SK-N-SH treated with all-trans-retinoic acid at 6 μM for 48 hours (cell line): ENCODE measurements at regions not wholly inside any gene's neighbourhood (a gene's known extent, or its start where the extent isn't known, plus 50 kb on each side); places are given as distances from the start of the nearest gene placed in this dataset.

Experiments
- ARNTL ChIP-seq: fragments of 450-650 bp; formaldehyde crosslinking; IDR thresholded peaks from 2 replicates; pipeline ENCODE4 v1.5.0; 2020; ENCODE audit warnings: low read depth, mild to moderate bottlenecking, moderate library complexity, borderline replicate concordance
- BACH2 ChIP-seq: fragments of 250-450 bp; sonication (Bioruptor Pico); IDR thresholded peaks from 2 replicates; pipeline ENCODE4 v1.9.0; 2021; ENCODE audit warnings: mild to moderate bottlenecking, borderline replicate concordance
- ISL1 ChIP-seq: fragments of 250-450 bp; sonication (Bioruptor Pico); IDR thresholded peaks from 2 replicates; pipeline ENCODE4 v2.1.2; 2022; ENCODE audit warnings: mild to moderate bottlenecking, moderate library complexity
- PATZ1 ChIP-seq: fragments of 250-450 bp; sonication (Bioruptor Pico); IDR thresholded peaks from 2 replicates; pipeline ENCODE4 v1.8.0; 2020; ENCODE audit warnings: mild to moderate bottlenecking, moderate library complexity, borderline replicate concordance
- TOX ChIP-seq: fragments of 250-450 bp; sonication (Bioruptor Pico); IDR thresholded peaks from 2 replicates; pipeline ENCODE4 v1.8.0; 2021; ENCODE audit warnings: mild to moderate bottlenecking, moderate library complexity, borderline replicate concordance
- ZC3H10 ChIP-seq: fragments of 250-450 bp; sonication (Bioruptor Pico); IDR thresholded peaks from 2 replicates; pipeline ENCODE4 v1.5.1; 2021; ENCODE audit warnings: mild to moderate bottlenecking, moderate library complexity
- ZFP3 ChIP-seq: fragments of 250-450 bp; sonication (Bioruptor Pico); IDR thresholded peaks from 2 replicates; pipeline ENCODE4 v1.5.0; 2020; ENCODE audit warnings: mild to moderate bottlenecking, moderate library complexity
- ZNF70 ChIP-seq: fragments of 450-650 bp; formaldehyde crosslinking; IDR thresholded peaks from 2 replicates; pipeline ENCODE4 v1.5.0; 2020; ENCODE audit warnings: mild to moderate bottlenecking, moderate library complexity
- TF ChIP-seq, protein P1 (sequence below): fragments of 250-450 bp; sonication (Bioruptor Pico); IDR thresholded peaks from 2 replicates; pipeline ENCODE4 v1.5.1; 2020; ENCODE audit warnings: low read depth, mild to moderate bottlenecking, moderate library complexity

- TF ChIP-seq ARNTL (CRISPR knock-in tag) (no peak), BACH2 (CRISPR knock-in tag) (no peak), ZNF70 (no peak), PATZ1 (CRISPR knock-in tag) (no peak), ZC3H10 (no peak), ISL1 (CRISPR knock-in tag) (no peak), ZFP3 (no peak), TOX (CRISPR knock-in tag) (no peak)
- TF ChIP-seq, protein P1, sequence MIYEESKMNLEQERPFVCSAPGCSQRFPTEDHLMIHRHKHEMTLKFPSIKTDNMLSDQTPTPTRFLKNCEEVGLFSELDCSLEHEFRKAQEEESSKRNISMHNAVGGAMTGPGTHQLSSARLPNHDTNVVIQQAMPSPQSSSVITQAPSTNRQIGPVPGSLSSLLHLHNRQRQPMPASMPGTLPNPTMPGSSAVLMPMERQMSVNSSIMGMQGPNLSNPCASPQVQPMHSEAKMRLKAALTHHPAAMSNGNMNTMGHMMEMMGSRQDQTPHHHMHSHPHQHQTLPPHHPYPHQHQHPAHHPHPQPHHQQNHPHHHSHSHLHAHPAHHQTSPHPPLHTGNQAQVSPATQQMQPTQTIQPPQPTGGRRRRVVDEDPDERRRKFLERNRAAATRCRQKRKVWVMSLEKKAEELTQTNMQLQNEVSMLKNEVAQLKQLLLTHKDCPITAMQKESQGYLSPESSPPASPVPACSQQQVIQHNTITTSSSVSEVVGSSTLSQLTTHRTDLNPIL (CRISPR knock-in tag) = no peak
Observed at GRCh38 chr2:219744066-219744465, 116.6 kb downstream of the SLC4A3 start.
